ENCODE measurements at regions not wholly inside any gene's neighbourhood (a gene's known extent, or its start where the extent isn't known, plus 50 kb on each side); places are given as distances from the start of the nearest gene placed in this dataset.

DNA sequence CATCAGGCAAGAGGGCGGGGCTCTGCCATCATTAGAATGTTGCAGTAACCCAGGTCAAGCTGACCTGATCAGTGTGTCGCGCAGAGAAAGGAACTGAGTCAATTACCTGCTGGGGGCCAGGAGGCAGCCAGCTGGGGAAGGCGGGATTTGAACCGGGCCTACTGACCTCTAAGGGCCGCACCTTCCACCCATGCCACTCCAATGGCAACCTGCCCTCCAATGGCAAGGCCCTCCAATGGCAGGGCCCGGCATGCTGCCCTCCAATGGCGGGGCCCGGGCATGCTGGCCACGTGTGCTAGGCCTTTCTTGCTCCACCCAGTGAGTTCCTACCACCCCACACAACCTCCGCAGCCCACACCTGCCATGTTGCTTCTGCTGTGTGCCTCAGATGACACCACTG is 407.6 kb downstream of the CTTN start:
- no peaks in the 10 kb centered on the region for H3K4me1 Mint-ChIP-seq
- H3K4me3 Mint-ChIP-seq = no peak overlapping the region
- H3K27ac Mint-ChIP-seq = no peak overlapping the region
- DNase-seq = no peak
- CTCF ChIA-PET = no interaction called here
- no peaks in the 10 kb centered on the region for H3K27me3 Mint-ChIP-seq
- POLR2A ChIA-PET = no interaction called here
- H3K36me3 Mint-ChIP-seq (ENCODE audit: low read depth) = no peaks in the 10 kb centered on the region
- H3K9me3 Mint-ChIP-seq = no peaks in the 10 kb centered on the region

GRCh38 chr11:70806461-70807194 is 408.3 kb downstream of the CTTN start:
- CTCF ChIA-PET = no interaction called here
- no peak overlapping the region for H3K4me3 Mint-ChIP-seq
- no peaks in the 10 kb centered on the region for H3K4me1 Mint-ChIP-seq
- H3K9me3 Mint-ChIP-seq = no peaks in the 10 kb centered on the region
- no peak overlapping the region for H3K27ac Mint-ChIP-seq
- H3K27me3 Mint-ChIP-seq = no peaks in the 10 kb centered on the region
- DNase-seq = no peak
- POLR2A ChIA-PET = no interaction called here
- no peaks in the 10 kb centered on the region for H3K36me3 Mint-ChIP-seq (ENCODE audit: low read depth)

DNA sequence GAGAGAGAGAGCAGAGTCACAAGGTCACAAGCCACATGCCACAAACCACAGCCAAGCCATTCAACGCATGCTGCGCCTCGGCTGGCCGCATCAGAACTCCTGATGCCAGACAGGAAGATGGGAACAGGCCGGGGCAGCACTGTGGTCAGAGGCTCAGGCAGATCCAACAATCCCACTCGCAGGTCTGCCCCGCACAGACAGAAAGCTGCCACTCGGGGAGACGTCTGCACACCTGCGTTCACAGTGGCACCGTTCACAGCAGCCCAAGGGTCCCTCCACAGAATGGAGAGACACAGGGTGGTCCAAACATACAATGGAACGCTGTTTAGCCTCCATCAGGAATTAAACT is 408.8 kb downstream of the CTTN start:
- Mint-ChIP-seq H3K36me3 (ENCODE audit: low read depth) (no peaks in the 10 kb centered on the region), H3K9me3 (no peaks in the 10 kb centered on the region), H3K4me1 (no peaks in the 10 kb centered on the region), H3K27ac (no peak overlapping the region), H3K27me3 (no peaks in the 10 kb centered on the region), H3K4me3 (no peak overlapping the region)
- ChIA-PET CTCF (no interaction called here), POLR2A (no interaction called here)
- DNase-seq = no peak

DNA sequence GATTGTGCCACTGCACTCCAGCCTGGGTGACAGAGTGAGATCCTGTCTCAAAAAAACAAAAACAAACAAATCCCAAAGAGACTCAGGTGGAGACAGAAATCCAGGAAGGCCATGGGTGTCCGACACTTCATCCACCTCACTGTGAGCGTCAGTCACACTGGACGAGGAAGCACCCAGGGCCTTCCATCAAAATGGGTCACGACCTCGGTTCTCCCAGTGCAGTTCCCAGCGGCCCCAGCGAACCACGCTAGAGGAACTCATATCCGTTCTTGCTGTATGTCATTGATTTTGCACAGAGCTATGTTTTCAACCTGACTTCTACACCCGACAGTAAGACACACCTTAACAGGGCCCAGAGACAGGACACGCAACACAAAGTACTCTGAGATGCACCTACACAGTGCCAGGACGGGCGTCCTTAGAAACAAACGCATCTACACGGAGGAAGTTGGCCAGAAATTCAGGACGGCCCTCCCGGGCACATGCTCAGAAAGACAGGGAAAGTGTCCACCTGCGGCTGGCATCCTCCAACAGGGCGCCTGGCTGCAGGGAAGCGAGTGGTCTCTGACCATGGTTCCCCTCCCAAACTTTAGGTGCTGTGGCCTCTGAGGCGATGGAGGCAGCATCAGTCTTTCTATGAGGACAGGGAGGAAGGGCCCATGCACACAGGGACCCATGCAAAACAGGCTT is 410.5 kb downstream of the CTTN start:
- Mint-ChIP-seq H3K4me1 (no peaks in the 10 kb centered on the region), H3K9me3 (no peaks in the 10 kb centered on the region), H3K36me3 (ENCODE audit: low read depth) (no peaks in the 10 kb centered on the region), H3K27me3 (no peaks in the 10 kb centered on the region), H3K27ac (no peak overlapping the region), H3K4me3 (no peak overlapping the region)
- ChIA-PET POLR2A (no interaction called here), CTCF (no interaction called here)
- no peak for DNase-seq

- Mint-ChIP-seq H3K4me1 (no peaks in the 10 kb centered on the region), H3K4me3 (no peak overlapping the region), H3K36me3 (ENCODE audit: low read depth) (no peaks in the 10 kb centered on the region), H3K27ac (no peak overlapping the region), H3K9me3 (no peaks in the 10 kb centered on the region), H3K27me3 (no peaks in the 10 kb centered on the region)
- ChIA-PET CTCF (no interaction called here), POLR2A (no interaction called here)
- no peak for DNase-seq
Measured at GRCh38 chr11:70810133-70810532, 411.8 kb downstream of the CTTN start.

DNA sequence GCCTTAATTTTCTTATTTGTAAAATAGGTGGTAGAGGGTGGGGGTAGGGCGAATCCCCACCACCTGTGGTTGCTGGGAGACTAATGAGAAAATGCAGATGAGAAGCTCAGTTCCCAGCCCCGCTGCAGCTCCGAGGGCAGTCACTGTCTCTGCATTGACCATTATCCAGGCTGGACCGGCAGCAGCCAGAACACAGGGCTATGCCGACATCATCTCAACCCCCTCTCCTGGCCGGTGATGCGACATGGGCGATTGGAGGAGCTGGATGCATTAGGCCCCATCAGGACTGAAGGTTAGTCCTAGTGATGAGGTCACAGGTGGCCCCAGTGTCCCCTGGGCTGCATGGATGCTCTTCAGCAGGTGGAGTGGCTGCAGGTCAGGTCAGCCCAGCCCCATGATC is 412.4 kb downstream of the CTTN start:
- POLR2A ChIA-PET = no interaction called here
- H3K36me3 Mint-ChIP-seq (ENCODE audit: low read depth) = no peaks in the 10 kb centered on the region
- CTCF ChIA-PET = no interaction called here
- H3K4me1 Mint-ChIP-seq = no peaks in the 10 kb centered on the region
- H3K9me3 Mint-ChIP-seq = no peaks in the 10 kb centered on the region
- no peaks in the 10 kb centered on the region for H3K27me3 Mint-ChIP-seq
- H3K4me3 Mint-ChIP-seq = no peak overlapping the region
- DNase-seq = no peak
- H3K27ac Mint-ChIP-seq = no peak overlapping the region

DNA sequence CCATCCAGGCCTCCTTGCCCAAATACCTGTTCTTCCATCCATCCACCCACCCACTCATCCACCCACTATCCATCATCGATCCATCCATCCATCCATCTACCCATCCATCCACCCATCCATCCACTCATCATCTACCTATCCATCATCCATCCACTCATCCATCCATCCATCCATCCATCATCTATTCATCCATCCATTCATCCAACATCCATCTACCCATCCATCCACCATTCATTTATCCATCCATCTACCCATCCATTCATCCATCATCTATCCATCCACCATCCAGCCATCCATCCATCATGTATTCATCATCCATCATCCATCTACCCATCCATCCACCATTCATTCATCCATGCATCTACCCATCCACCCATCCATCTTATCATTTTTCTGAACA is 413.2 kb downstream of the CTTN start:
- no peak for DNase-seq
- Mint-ChIP-seq H3K27ac (no peak overlapping the region), H3K4me1 (no peaks in the 10 kb centered on the region), H3K4me3 (no peak overlapping the region), H3K36me3 (ENCODE audit: low read depth) (no peaks in the 10 kb centered on the region), H3K9me3 (no peaks in the 10 kb centered on the region), H3K27me3 (no peaks in the 10 kb centered on the region)
- POLR2A ChIA-PET = no interaction called here
- CTCF ChIA-PET = interaction anchor here (0.5 kb wide), 1 partner anchor 1438 kb away, joined by 3 read pairs; no protein-coding TSS in a partner anchor

GRCh38 chr11:70811915-70812314 is 413.6 kb downstream of the CTTN start:
- Mint-ChIP-seq H3K4me1 (no peaks in the 10 kb centered on the region), H3K27ac (no peak overlapping the region), H3K27me3 (no peaks in the 10 kb centered on the region), H3K4me3 (no peak overlapping the region), H3K36me3 (ENCODE audit: low read depth) (no peaks in the 10 kb centered on the region), H3K9me3 (no peaks in the 10 kb centered on the region)
- DNase-seq = no peak
- ChIA-PET POLR2A (no interaction called here), CTCF (no interaction called here)

- H3K9me3 Mint-ChIP-seq = no peaks in the 10 kb centered on the region
- no peaks in the 10 kb centered on the region for H3K27me3 Mint-ChIP-seq
- POLR2A ChIA-PET = no interaction called here
- H3K4me1 Mint-ChIP-seq = no peaks in the 10 kb centered on the region
- H3K27ac Mint-ChIP-seq = no peak overlapping the region
- no peak for DNase-seq
- no peaks in the 10 kb centered on the region for H3K36me3 Mint-ChIP-seq (ENCODE audit: low read depth)
- H3K4me3 Mint-ChIP-seq = no peak overlapping the region
- CTCF ChIA-PET = no interaction called here
Measured at GRCh38 chr11:70812472-70812871, 414.1 kb downstream of the CTTN start.

DNA sequence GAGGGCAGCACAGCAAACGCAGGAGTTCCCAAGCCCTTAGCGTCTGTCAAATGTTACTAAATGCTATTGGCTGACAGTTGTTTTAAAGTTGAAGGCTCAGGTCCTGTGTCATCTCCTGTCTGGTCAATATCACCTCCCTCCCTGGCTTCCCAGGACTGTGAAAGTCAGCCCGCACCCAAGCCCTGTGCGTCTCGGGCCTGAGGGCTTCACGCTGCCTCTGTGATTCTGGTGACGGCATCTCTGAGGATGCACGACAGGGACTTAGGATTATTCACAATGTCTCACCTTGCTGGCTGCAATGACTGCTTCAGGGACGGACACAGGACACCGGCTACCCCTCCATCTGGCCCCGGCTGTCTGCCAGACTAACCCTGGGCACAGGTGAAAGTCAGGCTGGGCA is 415.3 kb downstream of the CTTN start:
- no peaks in the 10 kb centered on the region for H3K36me3 Mint-ChIP-seq (ENCODE audit: low read depth)
- no peak overlapping the region for H3K27ac Mint-ChIP-seq
- no peaks in the 10 kb centered on the region for H3K4me1 Mint-ChIP-seq
- H3K9me3 Mint-ChIP-seq = no peaks in the 10 kb centered on the region
- no peak for DNase-seq
- no peak overlapping the region for H3K4me3 Mint-ChIP-seq
- ChIA-PET POLR2A (no interaction called here), CTCF (no interaction called here)
- no peaks in the 10 kb centered on the region for H3K27me3 Mint-ChIP-seq

- POLR2A ChIA-PET = no interaction called here
- CTCF ChIA-PET = no interaction called here
- H3K4me3 Mint-ChIP-seq = no peak overlapping the region
- no peak for DNase-seq
- no peaks in the 10 kb centered on the region for H3K4me1 Mint-ChIP-seq
- H3K27me3 Mint-ChIP-seq = no peaks in the 10 kb centered on the region
- H3K36me3 Mint-ChIP-seq (ENCODE audit: low read depth) = no peaks in the 10 kb centered on the region
- no peak overlapping the region for H3K27ac Mint-ChIP-seq
- no peaks in the 10 kb centered on the region for H3K9me3 Mint-ChIP-seq
Measured at GRCh38 chr11:70815485-70815832, 417.1 kb downstream of the CTTN start.

DNA sequence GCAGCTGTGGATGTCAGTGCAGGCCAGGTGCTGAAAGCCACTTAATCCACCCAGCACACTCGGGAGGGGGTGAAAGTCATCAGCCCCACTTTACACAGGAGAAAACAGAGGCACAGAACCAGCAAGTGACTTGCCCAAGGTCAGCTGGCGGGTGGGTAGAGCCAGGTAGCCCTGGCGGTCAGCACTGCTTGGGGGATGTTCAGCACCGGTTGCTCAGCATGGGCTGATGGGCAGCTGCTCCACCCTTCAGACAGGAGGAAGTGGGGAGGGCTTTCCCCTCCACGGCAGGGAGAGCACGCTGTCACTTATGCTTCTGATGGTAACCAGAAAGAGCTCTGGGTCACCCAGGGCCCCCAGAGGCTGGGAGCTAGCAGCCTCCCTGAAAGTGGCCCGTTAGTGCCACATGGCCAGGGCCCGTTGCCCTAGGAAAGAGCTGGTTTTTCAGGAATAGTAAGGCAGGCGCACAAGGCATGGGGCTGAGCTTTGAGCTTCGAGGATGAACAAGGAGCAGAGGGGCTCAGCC is 417.9 kb downstream of the CTTN start:
- Mint-ChIP-seq H3K36me3 (ENCODE audit: low read depth) (no peaks in the 10 kb centered on the region), H3K9me3 (no peaks in the 10 kb centered on the region), H3K27ac (no peak overlapping the region), H3K4me3 (no peak overlapping the region), H3K27me3 (no peaks in the 10 kb centered on the region), H3K4me1 (no peaks in the 10 kb centered on the region)
- POLR2A ChIA-PET = no interaction called here
- CTCF ChIA-PET = no interaction called here
- DNase-seq = no peak

DNA sequence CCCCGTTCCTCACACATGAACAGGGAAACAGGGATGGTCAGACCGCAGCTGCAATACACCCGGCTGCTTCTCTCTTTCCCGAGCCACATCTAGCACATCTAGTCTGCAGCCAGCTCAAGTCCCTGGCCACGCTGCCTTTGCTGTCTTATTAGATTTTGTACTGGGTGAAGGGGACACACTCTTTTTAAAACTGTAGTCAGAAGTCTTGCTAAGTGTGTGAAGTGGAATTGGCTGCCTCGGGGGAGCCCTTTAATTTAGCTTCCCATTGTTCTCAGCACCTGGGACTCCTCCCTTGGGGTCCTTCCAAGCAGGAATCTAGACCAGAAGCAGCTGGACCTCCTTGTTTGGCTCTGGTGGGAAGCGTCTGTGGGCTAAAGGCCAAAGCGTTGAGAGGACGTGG is 420.0 kb downstream of the CTTN start:
- no peak for DNase-seq
- Mint-ChIP-seq H3K4me1 (no peaks in the 10 kb centered on the region), H3K27me3 (peaks cover under 1% of the 10 kb centered on the region), H3K4me3 (no peak overlapping the region), H3K9me3 (no peaks in the 10 kb centered on the region), H3K36me3 (ENCODE audit: low read depth) (no peaks in the 10 kb centered on the region), H3K27ac (no peak overlapping the region)
- ChIA-PET POLR2A (no interaction called here), CTCF (no interaction called here)

- Mint-ChIP-seq H3K4me3 (no peak overlapping the region), H3K36me3 (ENCODE audit: low read depth) (no peaks in the 10 kb centered on the region), H3K4me1 (no peaks in the 10 kb centered on the region), H3K27ac (no peak overlapping the region), H3K9me3 (no peaks in the 10 kb centered on the region), H3K27me3 (peaks cover 7% of the 10 kb centered on the region)
- DNase-seq = no peak
- CTCF ChIA-PET = no interaction called here
- POLR2A ChIA-PET = no interaction called here
Measured at GRCh38 chr11:70819022-70819421, 420.7 kb downstream of the CTTN start.
